Left lung (tissue), 4 donors: ENCODE measurements at regions not wholly inside any gene's neighbourhood (a gene's known extent, or its start where the extent isn't known, plus 50 kb on each side); places are given as distances from the start of the nearest gene placed in this dataset.

Experiments
- ATAC-seq: fragments of 200-7000 bp; cut with Tn5 transposase; one replicate; pipeline ENCODE4 v1.9.1; 2020; ENCODE audit warnings: moderate library complexity
- DNase-seq, 4 donors: peaks; one replicate each; pipeline ENCODE4 v3.0.0-alpha.2; 2013 to 2020
- H3K27ac ChIP-seq, 2 donors: fragments of 200-600 bp; sonication (generic) in 1 of 2; one replicate each; pipeline versions ENCODE4 v1.5.0 to v1.8.0; 2020 to 2021
- H3K27me3 ChIP-seq, 2 donors: fragments of 200-600 bp; sonication (generic) in 1 of 2; one replicate each; pipeline versions ENCODE4 v1.5.0 to v1.8.0; 2020 to 2021
- H3K36me3 ChIP-seq, 2 donors: fragments of 200-600 bp; sonication (generic) in 1 of 2; one replicate each; pipeline versions ENCODE4 v1.5.0 to v1.8.0; 2020 to 2021
- H3K4me1 ChIP-seq, 2 donors: fragments of 200-600 bp; one replicate each; pipeline ENCODE4 v1.8.0; 2021
- H3K4me3 ChIP-seq, 2 donors: fragments of 200-600 bp; sonication (generic) in 1 of 2; one replicate each; pipeline versions ENCODE4 v1.5.0 to v1.8.0; 2020 to 2021; ENCODE audit warnings: mild to moderate bottlenecking in 1 of 2
- H3K9me3 ChIP-seq, 2 donors: fragments of 200-600 bp; sonication (generic) in 1 of 2; one replicate each; pipeline versions ENCODE4 v1.5.0 to v1.8.0; 2020 to 2021
- intact Hi-C, 2 donors: fragments of 100-400 bp; cut with DNase I; formaldehyde crosslinking; loops; one replicate each; pipeline versions ENCODE4 v1.11.2 to v1.14.2; 2022
- TF ChIP-seq, protein P1 (sequence below), 2 donors: fragments of 200-600 bp; sonication (generic) in 1 of 2; IDR thresholded peaks; one replicate each; pipeline versions ENCODE4 v1.5.0 to v1.8.0; 2021; ENCODE audit warnings: antibody characterized with exemption in 2 of 2
- donor health status: DM: no; HTN: yes; CAD: no.
- donor health status: DM: no; HTN: no; CAD: no.

DNA sequence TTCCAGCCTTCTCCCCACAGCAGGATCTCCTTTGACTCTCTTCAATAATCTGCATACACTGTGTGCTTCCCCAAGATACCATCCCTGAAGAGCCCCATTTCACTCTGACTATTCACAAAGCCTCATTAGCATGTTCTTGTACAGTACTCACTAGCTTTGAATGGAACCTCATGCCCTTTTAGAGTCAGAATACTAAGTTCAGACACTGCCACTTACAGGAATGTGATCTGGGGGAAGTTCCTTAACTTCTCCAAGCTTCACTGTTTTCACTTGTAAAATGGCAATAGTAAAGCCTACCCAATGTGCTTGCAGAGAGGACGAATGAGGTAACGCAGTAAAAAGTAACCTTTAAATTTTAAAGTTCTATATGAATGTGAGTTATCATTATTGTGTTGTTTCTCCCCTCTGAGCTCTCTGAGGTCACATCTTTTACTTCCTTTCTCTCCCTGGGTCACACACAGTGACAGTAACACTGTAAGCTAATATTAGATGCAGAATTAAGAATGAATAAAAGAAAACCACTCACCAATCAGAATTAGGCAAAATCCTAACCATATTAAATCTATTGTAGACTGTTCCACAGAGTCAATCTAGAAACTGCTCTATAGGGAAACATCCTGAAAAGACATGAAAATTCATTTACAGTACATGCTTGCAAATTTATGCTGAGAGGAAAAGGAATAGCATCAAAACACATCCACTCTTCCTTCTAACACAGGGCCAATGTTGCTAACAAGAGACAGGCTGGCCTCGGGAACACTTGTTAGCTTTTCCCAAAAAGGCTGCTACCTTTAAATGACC, 64.2 kb upstream of the IL6 start:
- no peak overlapping the region for H3K27ac ChIP-seq
- H3K36me3 ChIP-seq: no peaks in the 10 kb centered on the region
- no peaks in the 10 kb centered on the region for H3K9me3 ChIP-seq
- ATAC-seq (peak; percentile 26), DNase-seq (no peak)
- H3K4me3 ChIP-seq: no peak overlapping the region
- intact Hi-C loops: no loop called here
- TF ChIP-seq, protein P1, sequence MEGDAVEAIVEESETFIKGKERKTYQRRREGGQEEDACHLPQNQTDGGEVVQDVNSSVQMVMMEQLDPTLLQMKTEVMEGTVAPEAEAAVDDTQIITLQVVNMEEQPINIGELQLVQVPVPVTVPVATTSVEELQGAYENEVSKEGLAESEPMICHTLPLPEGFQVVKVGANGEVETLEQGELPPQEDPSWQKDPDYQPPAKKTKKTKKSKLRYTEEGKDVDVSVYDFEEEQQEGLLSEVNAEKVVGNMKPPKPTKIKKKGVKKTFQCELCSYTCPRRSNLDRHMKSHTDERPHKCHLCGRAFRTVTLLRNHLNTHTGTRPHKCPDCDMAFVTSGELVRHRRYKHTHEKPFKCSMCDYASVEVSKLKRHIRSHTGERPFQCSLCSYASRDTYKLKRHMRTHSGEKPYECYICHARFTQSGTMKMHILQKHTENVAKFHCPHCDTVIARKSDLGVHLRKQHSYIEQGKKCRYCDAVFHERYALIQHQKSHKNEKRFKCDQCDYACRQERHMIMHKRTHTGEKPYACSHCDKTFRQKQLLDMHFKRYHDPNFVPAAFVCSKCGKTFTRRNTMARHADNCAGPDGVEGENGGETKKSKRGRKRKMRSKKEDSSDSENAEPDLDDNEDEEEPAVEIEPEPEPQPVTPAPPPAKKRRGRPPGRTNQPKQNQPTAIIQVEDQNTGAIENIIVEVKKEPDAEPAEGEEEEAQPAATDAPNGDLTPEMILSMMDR (IDR thresholded peaks at IDR 0.05): no peak
- H3K27me3 ChIP-seq: no peaks in the 10 kb centered on the region
- H3K4me1 ChIP-seq: peaks cover 0 to 23% of the 10 kb centered on the region in 2 donors

GRCh38 chr7:22662036-22662435, 65.0 kb upstream of the IL6 start:
- TF ChIP-seq, protein P1 (IDR thresholded peaks at IDR 0.05): no peak
- Histone ChIP-seq H3K4me1 (peaks cover 0 to 23% of the 10 kb centered on the region in 2 donors), H3K27ac (no peak overlapping the region), H3K36me3 (no peaks in the 10 kb centered on the region), H3K9me3 (no peaks in the 10 kb centered on the region), H3K27me3 (no peaks in the 10 kb centered on the region), H3K4me3 (no peak overlapping the region)
- ATAC-seq (no peak), DNase-seq (no peak)
- intact Hi-C loops: no loop called here

DNA sequence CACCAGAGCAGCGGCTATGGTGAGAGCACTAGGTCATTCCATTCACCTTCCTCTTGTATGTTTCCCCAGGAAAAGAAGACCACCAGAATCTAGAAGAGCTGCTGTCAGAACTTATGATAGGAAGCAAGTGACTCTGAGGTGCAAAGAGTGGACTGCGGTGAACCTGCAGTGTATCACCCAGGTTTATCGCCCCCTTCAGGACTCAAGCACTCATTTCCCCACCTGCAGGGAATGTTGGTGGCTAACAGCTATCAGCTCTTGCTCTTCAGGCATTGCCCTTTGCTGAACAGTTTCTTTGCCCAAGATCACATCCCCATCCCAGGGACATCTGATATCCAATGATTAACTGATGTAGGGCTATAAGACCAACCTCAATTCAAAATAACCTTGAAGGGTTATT, 66.3 kb upstream of the IL6 start:
- Histone ChIP-seq H3K27ac (no peak overlapping the region), H3K36me3 (no peaks in the 10 kb centered on the region), H3K4me3 (no peak overlapping the region), H3K9me3 (no peaks in the 10 kb centered on the region), H3K4me1 (peaks cover 0 to 23% of the 10 kb centered on the region in 2 donors), H3K27me3 (no peaks in the 10 kb centered on the region)
- ATAC-seq (no peak), DNase-seq (no peak)
- intact Hi-C loops: no loop called here
- TF ChIP-seq, protein P1 (IDR thresholded peaks at IDR 0.05): no peak

- DNase-seq: no peak
- Histone ChIP-seq H3K36me3 (no peaks in the 10 kb centered on the region), H3K27me3 (no peaks in the 10 kb centered on the region), H3K4me1 (peaks cover 0 to 23% of the 10 kb centered on the region in 2 donors), H3K27ac (no peak overlapping the region), H3K9me3 (no peaks in the 10 kb centered on the region), H3K4me3 (no peak overlapping the region)
- ATAC-seq: no peak
- TF ChIP-seq, protein P1 (IDR thresholded peaks at IDR 0.05): no peak
- intact Hi-C loops: no loop called here
Observed at GRCh38 chr7:22660293-22660692, 66.7 kb upstream of the IL6 start.

- no peak for DNase-seq
- H3K27me3 ChIP-seq: no peaks in the 10 kb centered on the region
- H3K36me3 ChIP-seq: no peaks in the 10 kb centered on the region
- peaks cover 0 to 23% of the 10 kb centered on the region in 2 donors for H3K4me1 ChIP-seq
- no peak overlapping the region for H3K4me3 ChIP-seq
- no peaks in the 10 kb centered on the region for H3K9me3 ChIP-seq
- intact Hi-C loops: no loop called here
- ATAC-seq: no peak
- TF ChIP-seq, protein P1 (IDR thresholded peaks at IDR 0.05): no peak
- H3K27ac ChIP-seq: no peak overlapping the region
Observed at GRCh38 chr7:22659741-22660140, 67.3 kb upstream of the IL6 start.
